AG04450 (cell line): ENCODE measurements at regions not wholly inside any gene's neighbourhood (a gene's known extent, or its start where the extent isn't known, plus 50 kb on each side); places are given as distances from the start of the nearest gene placed in this dataset.

ENCODE experiments used
- CTCF ChIA-PET: fragments of 300-600, 350-600 bp; formaldehyde crosslinking; extraction: SDS; loops from one replicate; lab custom pipeline; 2022; ENCODE audit warnings: antibody characterized with exemption, inconsistent platforms; lab: Charles Lee
- POLR2A ChIA-PET: fragments of 350-600 bp; formaldehyde crosslinking; extraction: SDS; loops from one replicate; lab custom pipeline; 2021; ENCODE audit warnings: antibody characterized with exemption, inconsistent platforms; lab: Yijun Ruan, JAX
- DNase-seq: peaks from one replicate; pipeline ENCODE4 v3.0.0-alpha.2; 2011; ENCODE audit warnings: low read depth, low spot score
- H3K27ac ChIP-seq: one replicate; pipeline ENCODE4 v1.5.1; 2012; ENCODE audit warnings: low read depth, low read length, control low read depth
- H3K27me3 ChIP-seq: one replicate; pipeline ENCODE4 v1.6.0; 2012; ENCODE audit warnings: low read length; ENCODE audit not compliant: control insufficient read depth, insufficient read depth
- H3K4me3 ChIP-seq: 2 replicates; pipeline ENCODE4 v1.5.1; 2011; ENCODE audit warnings: mild to moderate bottlenecking, low read depth, low read length, control low read depth
- H3K9me3 ChIP-seq: 2 replicates; pipeline ENCODE4 v1.5.1; 2012; ENCODE audit warnings: low read length; ENCODE audit not compliant: control insufficient read depth, insufficient read depth
- CTCF ChIP-seq: IDR thresholded peaks from 2 replicates; pipeline ENCODE4 v1.5.1; 2011; ENCODE audit warnings: low read depth, low read length, control low read depth, inconsistent platforms

- TF ChIP-seq CTCF, result no peak
- no peak overlapping the region for H3K27ac ChIP-seq
- H3K4me3 ChIP-seq, result no peak overlapping the region
- no peak for DNase-seq
- POLR2A ChIA-PET, result no interaction called here
- no peaks in the 10 kb centered on the region for H3K27me3 ChIP-seq
- H3K9me3 ChIP-seq, result peaks cover 7% of the 10 kb centered on the region
- CTCF ChIA-PET, result interaction anchor here (1.2 to 6.1 kb wide), 3 partner anchors 10 to 207 kb away, joined by 10 to 95 read pairs (median 12); no protein-coding TSS in a partner anchor
Measured at GRCh38 chr3:57006179-57006657, 54.2 kb upstream of the SPATA12 start.

GRCh38 chr3:57004229-57004628 is 56.2 kb upstream of the SPATA12 start:
- ChIA-PET POLR2A (no interaction called here), CTCF (interaction anchor here (1.1 to 6.1 kb wide), 4 partner anchors 8 to 302 kb away, joined by 3 to 95 read pairs (median 6); no protein-coding TSS in a partner anchor)
- Histone ChIP-seq H3K9me3 (peaks cover 7% of the 10 kb centered on the region), H3K27ac (no peak overlapping the region), H3K27me3 (no peaks in the 10 kb centered on the region), H3K4me3 (no peak overlapping the region)
- DNase-seq, result no peak
- no peak for TF ChIP-seq CTCF

GRCh38 chr3:57003676-57004075 is 56.8 kb upstream of the SPATA12 start:
- ChIA-PET POLR2A (no interaction called here), CTCF (interaction anchor here (3.1 to 6.1 kb wide), 2 partner anchors 7 to 204 kb away, joined by 8 to 95 read pairs; no protein-coding TSS in a partner anchor)
- no peak overlapping the region for H3K27ac ChIP-seq

GRCh38 chr3:57001356-57001755 is 59.1 kb upstream of the SPATA12 start:
- Histone ChIP-seq H3K9me3 (peaks cover 7% of the 10 kb centered on the region), H3K27me3 (no peaks in the 10 kb centered on the region), H3K27ac (no peak overlapping the region), H3K4me3 (no peak overlapping the region)
- ChIA-PET CTCF (interaction anchor here (0.8 to 1.1 kb wide), 2 partner anchors 12 to 14 kb away, joined by 3 read pairs; no protein-coding TSS in a partner anchor), POLR2A (no interaction called here)
- TF ChIP-seq CTCF, result no peak
- no peak for DNase-seq

More at GRCh38 chr3:57003676-57004075, 56.8 kb upstream of the SPATA12 start:
- no peaks in the 10 kb centered on the region for H3K27me3 ChIP-seq
- no peak for TF ChIP-seq CTCF
- no peak for DNase-seq
- no peak overlapping the region for H3K4me3 ChIP-seq
- H3K9me3 ChIP-seq, result peaks cover 7% of the 10 kb centered on the region

- no peaks in the 10 kb centered on the region for H3K27me3 ChIP-seq
- H3K27ac ChIP-seq, result no peak overlapping the region
- no peak for DNase-seq
- no peak overlapping the region for H3K4me3 ChIP-seq
- H3K9me3 ChIP-seq, result peaks cover 7% of the 10 kb centered on the region
- POLR2A ChIA-PET, result no interaction called here
- CTCF ChIA-PET, result interaction anchor here (0.6 to 1.2 kb wide), 2 partner anchors 9 to 11 kb away, joined by 3 to 6 read pairs; no protein-coding TSS in a partner anchor
- TF ChIP-seq CTCF, result no peak
Measured at GRCh38 chr3:57000012-57000411, 60.5 kb upstream of the SPATA12 start.
